ENCODE measurements at regions not wholly inside any gene's neighbourhood (a gene's known extent, or its start where the extent isn't known, plus 50 kb on each side); places are given as distances from the start of the nearest gene placed in this dataset.

DNA sequence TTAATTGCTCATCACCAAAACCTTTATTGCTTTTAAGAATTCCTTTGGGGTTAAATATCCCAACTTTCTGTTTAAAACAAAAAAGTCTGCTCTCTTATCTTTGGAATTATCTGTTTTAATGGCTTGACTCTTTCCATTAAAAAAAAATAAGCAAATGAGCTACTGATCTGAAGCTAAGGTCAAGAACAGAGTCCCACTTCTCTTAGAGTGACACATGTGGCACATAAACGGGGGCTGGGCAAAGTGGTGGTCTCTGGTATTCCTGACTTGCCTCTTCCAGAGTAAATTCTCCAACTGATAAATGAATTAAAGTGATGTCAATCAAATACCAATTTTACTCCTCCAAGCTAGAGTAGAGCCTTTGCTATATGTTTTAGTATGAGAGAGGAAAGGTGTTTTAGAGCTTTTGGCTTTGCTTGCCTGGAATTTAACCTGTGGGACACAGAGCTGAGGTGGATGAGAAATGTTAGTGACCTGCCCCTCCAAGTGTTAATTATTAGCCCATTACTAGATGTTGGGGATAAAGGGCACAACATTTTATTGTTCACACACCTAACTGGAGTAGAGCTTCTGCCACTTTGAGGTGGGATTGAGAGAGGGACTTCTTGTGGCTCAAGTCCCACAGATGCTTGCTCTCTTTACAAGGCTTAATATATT, 864.0 kb downstream of the LRRIQ3 start:
- no peak overlapping the region for H3K4me3 ChIP-seq
- H3K27ac ChIP-seq, result no peak overlapping the region
- H2AFZ ChIP-seq, result no peak overlapping the region
- H4K20me1 ChIP-seq (ENCODE audit: insufficient read depth), result no peaks in the 10 kb centered on the region
- H3K4me1 ChIP-seq (replicated peaks; ENCODE audit: insufficient read depth), result no peaks in the 10 kb centered on the region
- H3K27me3 ChIP-seq (ENCODE audit: insufficient read depth, low read depth), result no peaks in the 10 kb centered on the region
- intact Hi-C loops (cut with micrococcal nuclease; ENCODE audit: unreplicated experiment), result no loop called here
- H3K9me3 ChIP-seq (ENCODE audit: insufficient read depth, low read depth), result no peaks in the 10 kb centered on the region
- ChIA-PET POLR2A (ENCODE audit: unreplicated experiment) (no interaction called here), CTCF (no interaction called here)
- no peak overlapping the region for H3K4me2 ChIP-seq
- H3K79me2 ChIP-seq (ENCODE audit: low read depth), result no peaks in the 10 kb centered on the region
- no peaks in the 10 kb centered on the region for H3K36me3 ChIP-seq (ENCODE audit: low read depth)
- no peaks in the 10 kb centered on the region for H3K9me2 ChIP-seq (ENCODE audit: insufficient read depth)
- no peak for TF ChIP-seq EZH2 (IDR thresholded peaks at IDR 0.05; ENCODE audit: low read depth)
- TF ChIP-seq, protein P1, sequence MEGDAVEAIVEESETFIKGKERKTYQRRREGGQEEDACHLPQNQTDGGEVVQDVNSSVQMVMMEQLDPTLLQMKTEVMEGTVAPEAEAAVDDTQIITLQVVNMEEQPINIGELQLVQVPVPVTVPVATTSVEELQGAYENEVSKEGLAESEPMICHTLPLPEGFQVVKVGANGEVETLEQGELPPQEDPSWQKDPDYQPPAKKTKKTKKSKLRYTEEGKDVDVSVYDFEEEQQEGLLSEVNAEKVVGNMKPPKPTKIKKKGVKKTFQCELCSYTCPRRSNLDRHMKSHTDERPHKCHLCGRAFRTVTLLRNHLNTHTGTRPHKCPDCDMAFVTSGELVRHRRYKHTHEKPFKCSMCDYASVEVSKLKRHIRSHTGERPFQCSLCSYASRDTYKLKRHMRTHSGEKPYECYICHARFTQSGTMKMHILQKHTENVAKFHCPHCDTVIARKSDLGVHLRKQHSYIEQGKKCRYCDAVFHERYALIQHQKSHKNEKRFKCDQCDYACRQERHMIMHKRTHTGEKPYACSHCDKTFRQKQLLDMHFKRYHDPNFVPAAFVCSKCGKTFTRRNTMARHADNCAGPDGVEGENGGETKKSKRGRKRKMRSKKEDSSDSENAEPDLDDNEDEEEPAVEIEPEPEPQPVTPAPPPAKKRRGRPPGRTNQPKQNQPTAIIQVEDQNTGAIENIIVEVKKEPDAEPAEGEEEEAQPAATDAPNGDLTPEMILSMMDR (conservative IDR thresholded peaks at IDR 0.05), result no peak
- H3F3A ChIP-seq (ENCODE audit: insufficient read depth, low read depth), result no peaks in the 10 kb centered on the region
- no peak for DNase-seq
- no TSS peak for BruUV-seq (replicated peaks)

- H3K27me3 ChIP-seq (ENCODE audit: insufficient read depth, low read depth), result no peaks in the 10 kb centered on the region
- H3K4me1 ChIP-seq (replicated peaks; ENCODE audit: insufficient read depth), result no peaks in the 10 kb centered on the region
- no peak for TF ChIP-seq EZH2 (IDR thresholded peaks at IDR 0.05; ENCODE audit: low read depth)
- TF ChIP-seq, protein P1 (conservative IDR thresholded peaks at IDR 0.05), result no peak
- POLR2A ChIA-PET (ENCODE audit: unreplicated experiment), result no interaction called here
- H2AFZ ChIP-seq, result no peak overlapping the region
- DNase-seq, result no peak
- CTCF ChIA-PET, result no interaction called here
- no peaks in the 10 kb centered on the region for H3K79me2 ChIP-seq (ENCODE audit: low read depth)
- no peak overlapping the region for H3K27ac ChIP-seq
- H3K4me3 ChIP-seq, result no peak overlapping the region
- intact Hi-C loops (cut with micrococcal nuclease; ENCODE audit: unreplicated experiment), result no loop called here
- no peak overlapping the region for H3K4me2 ChIP-seq
- H4K20me1 ChIP-seq (ENCODE audit: insufficient read depth), result no peaks in the 10 kb centered on the region
- H3K9me3 ChIP-seq (ENCODE audit: insufficient read depth, low read depth), result no peaks in the 10 kb centered on the region
- no peaks in the 10 kb centered on the region for H3K9me2 ChIP-seq (ENCODE audit: insufficient read depth)
- H3F3A ChIP-seq (ENCODE audit: insufficient read depth, low read depth), result no peaks in the 10 kb centered on the region
- no peaks in the 10 kb centered on the region for H3K36me3 ChIP-seq (ENCODE audit: low read depth)
- no TSS peak for BruUV-seq (replicated peaks)
Measured at GRCh38 chr1:73331726-73332125, 866.2 kb downstream of the LRRIQ3 start.

GRCh38 chr1:73327998-73328397, 870.0 kb downstream of the LRRIQ3 start:
- no TSS peak for BruUV-seq (replicated peaks)
- no peak overlapping the region for H3K4me3 ChIP-seq
- no peak overlapping the region for H3K27ac ChIP-seq
- ChIA-PET POLR2A (ENCODE audit: unreplicated experiment) (no interaction called here), CTCF (no interaction called here)
- H3K9me2 ChIP-seq (ENCODE audit: insufficient read depth), result no peaks in the 10 kb centered on the region
- H2AFZ ChIP-seq, result no peak overlapping the region
- H3K9me3 ChIP-seq (ENCODE audit: insufficient read depth, low read depth), result no peaks in the 10 kb centered on the region
- H3K36me3 ChIP-seq (ENCODE audit: low read depth), result no peaks in the 10 kb centered on the region
- DNase-seq, result no peak
- no peak for TF ChIP-seq EZH2 (IDR thresholded peaks at IDR 0.05; ENCODE audit: low read depth)
- TF ChIP-seq, protein P1 (conservative IDR thresholded peaks at IDR 0.05), result no peak
- H3K4me1 ChIP-seq (replicated peaks; ENCODE audit: insufficient read depth), result no peaks in the 10 kb centered on the region
- intact Hi-C loops (cut with micrococcal nuclease; ENCODE audit: unreplicated experiment), result no loop called here
- no peak overlapping the region for H3K4me2 ChIP-seq
- no peaks in the 10 kb centered on the region for H4K20me1 ChIP-seq (ENCODE audit: insufficient read depth)
- H3K79me2 ChIP-seq (ENCODE audit: low read depth), result no peaks in the 10 kb centered on the region
- H3F3A ChIP-seq (ENCODE audit: insufficient read depth, low read depth), result no peaks in the 10 kb centered on the region
- H3K27me3 ChIP-seq (ENCODE audit: insufficient read depth, low read depth), result no peaks in the 10 kb centered on the region

Data from PC-9 (cell line).